ENCODE measurements at regions not wholly inside any gene's neighbourhood (a gene's known extent, or its start where the extent isn't known, plus 50 kb on each side); places are given as distances from the start of the nearest gene placed in this dataset.

- H3K27ac Mint-ChIP-seq, result no peak overlapping the region
- H3K36me3 Mint-ChIP-seq, result no peaks in the 10 kb centered on the region
- peaks cover 2% of the 10 kb centered on the region for H3K9me3 Mint-ChIP-seq (ENCODE audit: low read depth)
- no peak overlapping the region for H3K4me3 Mint-ChIP-seq
- ATAC-seq, result no peak
- peaks cover 6% of the 10 kb centered on the region for H3K27me3 Mint-ChIP-seq
- CTCF ChIA-PET, result interaction anchor here (0.6 kb wide), 1 partner anchor 180 kb away, joined by 3 read pairs; no protein-coding TSS in a partner anchor
- H3K4me1 Mint-ChIP-seq, result no peaks in the 10 kb centered on the region
- DNase-seq, result no peak
These were observed 219.6 kb downstream of the CD83 start for GRCh38 chr6:14337152-14337551.

GRCh38 chr6:14339172-14339571, 221.6 kb downstream of the CD83 start:
- DNase-seq, result no peak
- no peak for ATAC-seq
- Mint-ChIP-seq H3K27me3 (peaks cover 6% of the 10 kb centered on the region), H3K36me3 (no peaks in the 10 kb centered on the region), H3K9me3 (ENCODE audit: low read depth) (peaks cover 2% of the 10 kb centered on the region), H3K27ac (no peak overlapping the region), H3K4me1 (no peaks in the 10 kb centered on the region), H3K4me3 (no peak overlapping the region)
- CTCF ChIA-PET, result no interaction called here

- Mint-ChIP-seq H3K4me3 (no peak overlapping the region), H3K27ac (no peak overlapping the region), H3K27me3 (peaks cover 6% of the 10 kb centered on the region), H3K9me3 (ENCODE audit: low read depth) (peaks cover 2% of the 10 kb centered on the region), H3K36me3 (no peaks in the 10 kb centered on the region), H3K4me1 (no peaks in the 10 kb centered on the region)
- DNase-seq (no peak), ATAC-seq (no peak)
- CTCF ChIA-PET, result no interaction called here
These were observed 222.4 kb downstream of the CD83 start for GRCh38 chr6:14339711-14340584.

GRCh38 chr6:14344486-14344885, 226.9 kb downstream of the CD83 start:
- ATAC-seq (no peak), DNase-seq (no peak)
- Mint-ChIP-seq H3K36me3 (no peaks in the 10 kb centered on the region), H3K27me3 (peaks cover 2% of the 10 kb centered on the region), H3K4me1 (no peaks in the 10 kb centered on the region), H3K27ac (no peak overlapping the region), H3K4me3 (no peak overlapping the region), H3K9me3 (ENCODE audit: low read depth) (no peaks in the 10 kb centered on the region)
- CTCF ChIA-PET, result no interaction called here

- DNase-seq (no peak), ATAC-seq (no peak)
- Mint-ChIP-seq H3K4me3 (no peak overlapping the region), H3K27ac (no peak overlapping the region), H3K9me3 (ENCODE audit: low read depth) (no peaks in the 10 kb centered on the region), H3K27me3 (no peaks in the 10 kb centered on the region), H3K36me3 (no peaks in the 10 kb centered on the region), H3K4me1 (no peaks in the 10 kb centered on the region)
- CTCF ChIA-PET, result no interaction called here
These were observed 230.8 kb downstream of the CD83 start for GRCh38 chr6:14348389-14348788.

GRCh38 chr6:14349507-14349906, 231.9 kb downstream of the CD83 start:
- H3K9me3 Mint-ChIP-seq (ENCODE audit: low read depth), result no peaks in the 10 kb centered on the region
- no peaks in the 10 kb centered on the region for H3K27me3 Mint-ChIP-seq
- no peak for DNase-seq
- no peak overlapping the region for H3K27ac Mint-ChIP-seq
- no peak overlapping the region for H3K4me3 Mint-ChIP-seq
- no peaks in the 10 kb centered on the region for H3K36me3 Mint-ChIP-seq
- H3K4me1 Mint-ChIP-seq, result no peaks in the 10 kb centered on the region
- CTCF ChIA-PET, result no interaction called here
- no peak for ATAC-seq

GRCh38 chr6:14350210-14350609, 232.6 kb downstream of the CD83 start:
- Mint-ChIP-seq H3K36me3 (no peaks in the 10 kb centered on the region), H3K9me3 (ENCODE audit: low read depth) (no peaks in the 10 kb centered on the region), H3K27me3 (no peaks in the 10 kb centered on the region), H3K27ac (no peak overlapping the region), H3K4me3 (no peak overlapping the region), H3K4me1 (no peaks in the 10 kb centered on the region)
- ATAC-seq (no peak), DNase-seq (no peak)
- CTCF ChIA-PET, result no interaction called here

GRCh38 chr6:14353281-14353680, 235.7 kb downstream of the CD83 start:
- H3K4me3 Mint-ChIP-seq, result no peak overlapping the region
- DNase-seq (no peak), ATAC-seq (no peak)
- H3K9me3 Mint-ChIP-seq (ENCODE audit: low read depth), result no peaks in the 10 kb centered on the region
- H3K4me1 Mint-ChIP-seq, result no peaks in the 10 kb centered on the region
- CTCF ChIA-PET, result no interaction called here
- H3K36me3 Mint-ChIP-seq, result no peaks in the 10 kb centered on the region
- no peak overlapping the region for H3K27ac Mint-ChIP-seq
- no peaks in the 10 kb centered on the region for H3K27me3 Mint-ChIP-seq

- no peak for DNase-seq
- Mint-ChIP-seq H3K4me1 (no peaks in the 10 kb centered on the region), H3K27ac (no peak overlapping the region), H3K27me3 (peaks cover 2% of the 10 kb centered on the region), H3K9me3 (ENCODE audit: low read depth) (no peaks in the 10 kb centered on the region), H3K36me3 (no peaks in the 10 kb centered on the region), H3K4me3 (no peak overlapping the region)
- CTCF ChIA-PET, result no interaction called here
- no peak for ATAC-seq
These were observed 236.2 kb downstream of the CD83 start for GRCh38 chr6:14353798-14354197.

- CTCF ChIA-PET, result no interaction called here
- ATAC-seq, result no peak
- no peak overlapping the region for H3K27ac Mint-ChIP-seq
- no peak overlapping the region for H3K4me3 Mint-ChIP-seq
- peaks cover 4% of the 10 kb centered on the region for H3K27me3 Mint-ChIP-seq
- no peaks in the 10 kb centered on the region for H3K4me1 Mint-ChIP-seq
- DNase-seq, result no peak
- H3K36me3 Mint-ChIP-seq, result no peaks in the 10 kb centered on the region
- H3K9me3 Mint-ChIP-seq (ENCODE audit: low read depth), result no peaks in the 10 kb centered on the region
These were observed 237.5 kb downstream of the CD83 start for GRCh38 chr6:14354919-14355572.

GRCh38 chr6:14359438-14359837, 241.9 kb downstream of the CD83 start:
- H3K36me3 Mint-ChIP-seq, result no peaks in the 10 kb centered on the region
- DNase-seq (no peak), ATAC-seq (no peak)
- CTCF ChIA-PET, result no interaction called here
- H3K9me3 Mint-ChIP-seq (ENCODE audit: low read depth), result no peaks in the 10 kb centered on the region
- peaks cover 5% of the 10 kb centered on the region for H3K27me3 Mint-ChIP-seq
- H3K27ac Mint-ChIP-seq, result no peak overlapping the region
- no peak overlapping the region for H3K4me3 Mint-ChIP-seq
- H3K4me1 Mint-ChIP-seq, result no peaks in the 10 kb centered on the region

- H3K36me3 Mint-ChIP-seq, result no peaks in the 10 kb centered on the region
- no peak for DNase-seq
- no peak for ATAC-seq
- no peak overlapping the region for H3K27ac Mint-ChIP-seq
- peaks cover 5% of the 10 kb centered on the region for H3K27me3 Mint-ChIP-seq
- H3K4me1 Mint-ChIP-seq, result no peaks in the 10 kb centered on the region
- CTCF ChIA-PET, result no interaction called here
- H3K9me3 Mint-ChIP-seq (ENCODE audit: low read depth), result no peaks in the 10 kb centered on the region
- H3K4me3 Mint-ChIP-seq, result no peak overlapping the region
These were observed 243.0 kb downstream of the CD83 start for GRCh38 chr6:14360565-14360964.

GRCh38 chr6:14361297-14361696, 243.7 kb downstream of the CD83 start:
- H3K9me3 Mint-ChIP-seq (ENCODE audit: low read depth), result no peaks in the 10 kb centered on the region
- H3K27ac Mint-ChIP-seq, result no peak overlapping the region
- H3K27me3 Mint-ChIP-seq, result peaks cover 5% of the 10 kb centered on the region
- CTCF ChIA-PET, result no interaction called here
- DNase-seq (no peak), ATAC-seq (no peak)
- H3K36me3 Mint-ChIP-seq, result no peaks in the 10 kb centered on the region
- no peaks in the 10 kb centered on the region for H3K4me1 Mint-ChIP-seq
- no peak overlapping the region for H3K4me3 Mint-ChIP-seq

GRCh38 chr6:14361956-14362587, 244.5 kb downstream of the CD83 start:
- Mint-ChIP-seq H3K4me1 (no peaks in the 10 kb centered on the region), H3K27ac (no peak overlapping the region), H3K27me3 (peaks cover 5% of the 10 kb centered on the region), H3K9me3 (ENCODE audit: low read depth) (no peaks in the 10 kb centered on the region), H3K4me3 (no peak overlapping the region), H3K36me3 (no peaks in the 10 kb centered on the region)
- DNase-seq (no peak), ATAC-seq (no peak)
- CTCF ChIA-PET, result interaction anchor here (0.9 kb wide), 1 partner anchor 9 kb away, joined by 3 read pairs; no protein-coding TSS in a partner anchor
